ENCODE measurements at regions not wholly inside any gene's neighbourhood (a gene's known extent, or its start where the extent isn't known, plus 50 kb on each side); places are given as distances from the start of the nearest gene placed in this dataset.

DNA sequence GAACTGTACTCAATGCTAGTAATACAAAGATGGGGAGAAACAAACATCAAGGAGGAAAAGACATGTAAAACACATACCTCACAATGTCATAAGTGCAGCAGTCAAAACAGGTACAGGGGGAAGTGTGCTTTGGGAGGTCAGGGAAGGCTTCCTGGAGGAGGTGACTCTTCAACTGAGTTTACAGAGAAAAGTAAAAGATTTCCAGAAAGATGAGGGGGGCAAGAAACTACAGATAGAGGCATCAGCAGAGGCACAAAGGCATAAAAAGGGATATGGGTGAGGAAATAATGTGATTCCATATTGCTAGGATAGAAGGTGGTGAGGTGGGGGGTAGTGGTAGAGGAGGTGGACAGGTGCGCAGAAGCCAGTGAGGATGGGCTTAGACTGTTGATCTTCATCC lies 95.0 kb downstream of the LSM5 start:
- no peak overlapping the region for H3K4me3 ChIP-seq (ENCODE audit: low read depth in 1 of 2, low read length in 1 of 2)
- H3K27ac ChIP-seq, result no peak overlapping the region

DNA sequence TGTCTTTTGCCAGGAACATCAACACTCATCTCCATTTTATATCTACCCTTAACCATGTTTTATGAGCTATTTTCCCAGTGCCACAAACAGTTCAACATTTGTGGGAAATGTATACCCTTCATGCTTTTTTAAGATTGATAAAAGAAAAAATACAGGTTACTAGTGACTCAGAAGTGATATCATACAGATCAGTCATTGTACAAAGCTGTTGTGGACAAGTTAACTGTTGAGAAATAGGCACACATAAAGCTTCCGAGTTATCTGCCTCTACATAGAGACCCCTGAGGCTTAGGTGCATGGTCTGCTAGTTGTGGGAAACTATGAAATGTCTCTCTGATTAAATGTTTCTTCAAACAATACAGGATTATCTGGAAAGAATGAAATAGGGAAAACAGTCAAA lies 96.3 kb downstream of the LSM5 start:
- Histone ChIP-seq H3K4me3 (ENCODE audit: low read depth in 1 of 2, low read length in 1 of 2) (no peak overlapping the region), H3K27ac (no peak overlapping the region), H3K36me3 (no peaks in the 10 kb centered on the region), H3K27me3 (peaks cover 9% of the 10 kb centered on the region), H3K4me1 (ENCODE audit: control insufficient read depth in 1 of 2, insufficient read depth in 1 of 2, low read depth in 1 of 2, low read length in 1 of 2) (no peaks in the 10 kb centered on the region), H3K9me3 (no peaks in the 10 kb centered on the region)
- TF ChIP-seq, protein P1, sequence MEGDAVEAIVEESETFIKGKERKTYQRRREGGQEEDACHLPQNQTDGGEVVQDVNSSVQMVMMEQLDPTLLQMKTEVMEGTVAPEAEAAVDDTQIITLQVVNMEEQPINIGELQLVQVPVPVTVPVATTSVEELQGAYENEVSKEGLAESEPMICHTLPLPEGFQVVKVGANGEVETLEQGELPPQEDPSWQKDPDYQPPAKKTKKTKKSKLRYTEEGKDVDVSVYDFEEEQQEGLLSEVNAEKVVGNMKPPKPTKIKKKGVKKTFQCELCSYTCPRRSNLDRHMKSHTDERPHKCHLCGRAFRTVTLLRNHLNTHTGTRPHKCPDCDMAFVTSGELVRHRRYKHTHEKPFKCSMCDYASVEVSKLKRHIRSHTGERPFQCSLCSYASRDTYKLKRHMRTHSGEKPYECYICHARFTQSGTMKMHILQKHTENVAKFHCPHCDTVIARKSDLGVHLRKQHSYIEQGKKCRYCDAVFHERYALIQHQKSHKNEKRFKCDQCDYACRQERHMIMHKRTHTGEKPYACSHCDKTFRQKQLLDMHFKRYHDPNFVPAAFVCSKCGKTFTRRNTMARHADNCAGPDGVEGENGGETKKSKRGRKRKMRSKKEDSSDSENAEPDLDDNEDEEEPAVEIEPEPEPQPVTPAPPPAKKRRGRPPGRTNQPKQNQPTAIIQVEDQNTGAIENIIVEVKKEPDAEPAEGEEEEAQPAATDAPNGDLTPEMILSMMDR (IDR thresholded peaks at IDR 0.05), result no peak

More for the DNA sequence above, 95.0 kb downstream of the LSM5 start:
- Histone ChIP-seq H3K36me3 (no peaks in the 10 kb centered on the region), H3K9me3 (no peaks in the 10 kb centered on the region), H3K4me1 (ENCODE audit: control insufficient read depth in 1 of 2, insufficient read depth in 1 of 2, low read depth in 1 of 2, low read length in 1 of 2) (no peaks in the 10 kb centered on the region), H3K27me3 (peaks cover 9% of the 10 kb centered on the region)
- TF ChIP-seq, protein P1 (IDR thresholded peaks at IDR 0.05), result no peak

DNA sequence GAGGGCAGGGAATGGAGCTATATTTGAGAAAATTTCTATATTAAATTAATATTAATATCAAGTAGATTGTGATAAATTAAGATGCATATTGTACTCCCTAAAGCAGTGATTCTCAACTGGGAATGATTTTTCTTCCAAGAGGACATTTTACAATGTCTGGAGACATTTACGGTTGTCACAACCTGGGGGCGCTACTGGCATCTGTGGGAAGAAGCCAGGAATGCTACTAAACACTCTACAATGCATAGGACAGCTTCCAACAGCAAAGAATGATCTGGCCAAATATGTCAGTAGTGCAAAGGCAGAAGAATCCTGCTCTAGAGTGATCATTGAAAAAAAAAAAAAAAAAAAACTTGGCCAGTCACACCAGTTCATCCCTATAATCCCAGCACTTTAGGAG lies 100.0 kb downstream of the LSM5 start:
- H3K27me3 ChIP-seq, result peaks cover 8% of the 10 kb centered on the region
- H3K36me3 ChIP-seq, result no peaks in the 10 kb centered on the region
- H3K27ac ChIP-seq, result no peak overlapping the region
- TF ChIP-seq, protein P1 (IDR thresholded peaks at IDR 0.05), result no peak
- H3K4me1 ChIP-seq (ENCODE audit: control insufficient read depth in 1 of 2, insufficient read depth in 1 of 2, low read depth in 1 of 2, low read length in 1 of 2), result no peaks in the 10 kb centered on the region
- H3K9me3 ChIP-seq, result no peaks in the 10 kb centered on the region
- H3K4me3 ChIP-seq (ENCODE audit: low read depth in 1 of 2, low read length in 1 of 2), result no peak overlapping the region

DNA sequence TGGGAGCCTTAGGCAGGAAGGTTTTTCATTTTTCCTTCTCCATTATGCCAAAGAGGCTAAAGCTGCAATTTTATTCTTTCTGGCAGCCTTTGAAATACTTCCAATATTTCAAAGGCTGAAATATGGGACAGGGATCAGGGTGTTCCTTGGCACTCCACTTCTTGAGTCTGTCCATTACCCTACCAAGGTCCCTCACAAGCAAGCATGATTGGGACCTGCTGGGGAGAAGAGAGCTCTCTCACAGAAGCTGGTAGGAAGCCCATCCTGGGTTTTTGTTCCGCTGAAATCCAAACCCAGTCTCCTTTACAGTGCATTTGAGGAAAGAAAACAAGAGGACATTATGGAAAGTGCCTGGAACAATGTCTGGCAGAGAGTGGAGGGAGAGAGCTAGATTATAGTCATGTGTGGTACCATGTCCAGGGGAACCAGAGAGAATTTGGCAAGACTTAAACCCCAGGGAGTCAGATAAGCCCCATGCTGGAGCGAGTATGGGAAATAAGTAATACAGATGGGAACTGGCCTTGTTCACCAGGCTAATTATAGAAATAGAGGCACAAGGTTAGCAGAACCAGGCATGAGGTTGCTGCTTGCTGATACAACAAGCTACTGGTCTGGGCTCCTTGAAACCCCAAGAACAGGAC lies 104.7 kb downstream of the LSM5 start:
- Histone ChIP-seq H3K27ac (no peak overlapping the region), H3K36me3 (no peaks in the 10 kb centered on the region), H3K9me3 (no peaks in the 10 kb centered on the region), H3K4me1 (ENCODE audit: control insufficient read depth in 1 of 2, insufficient read depth in 1 of 2, low read depth in 1 of 2, low read length in 1 of 2) (no peaks in the 10 kb centered on the region), H3K27me3 (peaks cover 9% of the 10 kb centered on the region), H3K4me3 (ENCODE audit: low read depth in 1 of 2, low read length in 1 of 2) (no peak overlapping the region)
- TF ChIP-seq, protein P1 (IDR thresholded peaks at IDR 0.05), result no peak

DNA sequence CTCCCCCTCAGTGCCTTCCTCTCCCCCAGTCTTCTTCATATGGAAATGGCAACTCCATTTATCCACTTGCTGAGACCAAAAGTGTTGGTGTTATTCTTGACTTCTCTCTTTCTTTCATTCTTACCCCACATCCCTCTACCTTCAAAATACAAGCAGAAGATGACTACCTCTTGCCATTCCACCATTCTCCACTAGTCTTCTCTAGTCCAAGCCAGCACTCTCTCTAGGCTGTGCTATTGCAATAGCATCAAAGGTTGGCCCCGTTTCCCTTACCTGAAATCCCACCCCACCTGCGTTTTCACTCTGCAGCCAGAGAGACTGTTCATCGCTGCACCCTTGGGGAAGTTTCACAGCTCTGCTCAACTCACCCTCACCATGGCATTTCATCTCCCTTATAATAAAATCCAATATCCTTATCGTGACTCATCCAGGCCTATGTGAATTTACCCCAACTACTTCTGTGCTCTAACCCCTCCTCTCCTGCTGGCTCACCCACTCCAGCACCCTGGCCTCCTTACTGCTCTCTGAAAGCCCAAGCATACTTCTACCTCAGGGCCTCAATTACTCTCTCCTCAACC lies 109.1 kb downstream of the LSM5 start:
- Histone ChIP-seq H3K27ac (no peak overlapping the region), H3K4me1 (ENCODE audit: control insufficient read depth in 1 of 2, insufficient read depth in 1 of 2, low read depth in 1 of 2, low read length in 1 of 2) (no peaks in the 10 kb centered on the region), H3K9me3 (no peaks in the 10 kb centered on the region), H3K27me3 (peaks cover 19% of the 10 kb centered on the region), H3K4me3 (ENCODE audit: low read depth in 1 of 2, low read length in 1 of 2) (no peak overlapping the region), H3K36me3 (no peaks in the 10 kb centered on the region)
- TF ChIP-seq, protein P1 (IDR thresholded peaks at IDR 0.05), result no peak

Measured in neutrophil (primary cell).